ENCODE measurements at regions not wholly inside any gene's neighbourhood (a gene's known extent, or its start where the extent isn't known, plus 50 kb on each side); places are given as distances from the start of the nearest gene placed in this dataset.
"Not testable (repeated sequence)": the region's sequence is repeated elsewhere in the genome, so short reads cannot be mapped to it uniquely, and the experiment has no call there.

DNA sequence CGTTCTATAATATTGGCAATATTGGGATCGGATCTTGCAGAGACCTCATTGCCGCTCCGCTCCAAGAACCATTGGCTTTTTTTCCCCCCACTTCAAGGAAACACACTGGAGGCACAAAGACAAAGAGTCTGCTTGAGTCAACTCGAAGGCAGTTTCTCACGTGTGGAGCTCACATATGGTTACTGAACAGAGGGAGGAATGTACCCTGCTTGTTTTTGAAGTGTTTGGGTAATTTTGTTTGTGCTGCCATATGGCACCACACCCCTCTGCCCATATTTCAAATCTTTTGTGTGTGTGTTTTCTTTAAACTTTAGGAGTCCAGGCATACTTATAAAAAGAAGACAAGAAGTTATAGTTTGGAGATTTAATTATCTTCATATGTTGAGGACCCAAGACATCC is 595.9 kb downstream of the DTWD2 start:
- no peak for DNase-seq
- H3K79me2 ChIP-seq (ENCODE audit: low read length), result no peaks in the 10 kb centered on the region
- no peaks in the 10 kb centered on the region; the same call in 1 of the 2 replicates for H4K20me1 ChIP-seq (ENCODE audit: insufficient read depth, low read length)
- no peaks in the 10 kb centered on the region for H3K9me2 ChIP-seq (replicated peaks; ENCODE audit: insufficient read depth, low read length)
- no peaks in the 10 kb centered on the region for H3K27me3 ChIP-seq (replicated peaks; ENCODE audit: insufficient read depth, low read length)
- no peaks in the 10 kb centered on the region for H3F3A ChIP-seq (ENCODE audit: insufficient read depth, low read length)
- H3K9me3 ChIP-seq (replicated peaks; ENCODE audit: insufficient read depth, low read length), result no peaks in the 10 kb centered on the region
- no peak overlapping the region for H3K9ac ChIP-seq (ENCODE audit: low read length)
- no peaks in the 10 kb centered on the region for H3K4me1 ChIP-seq (ENCODE audit: low read length)
- TF ChIP-seq EZH2 (optimal IDR thresholded peaks at IDR 0.05; ENCODE audit: low read depth, low read length) (no peak), EZH2phosphoT487 (IDR thresholded peaks at IDR 0.05; ENCODE audit: low read length) (no peak)
- TF ChIP-seq, protein P1, sequence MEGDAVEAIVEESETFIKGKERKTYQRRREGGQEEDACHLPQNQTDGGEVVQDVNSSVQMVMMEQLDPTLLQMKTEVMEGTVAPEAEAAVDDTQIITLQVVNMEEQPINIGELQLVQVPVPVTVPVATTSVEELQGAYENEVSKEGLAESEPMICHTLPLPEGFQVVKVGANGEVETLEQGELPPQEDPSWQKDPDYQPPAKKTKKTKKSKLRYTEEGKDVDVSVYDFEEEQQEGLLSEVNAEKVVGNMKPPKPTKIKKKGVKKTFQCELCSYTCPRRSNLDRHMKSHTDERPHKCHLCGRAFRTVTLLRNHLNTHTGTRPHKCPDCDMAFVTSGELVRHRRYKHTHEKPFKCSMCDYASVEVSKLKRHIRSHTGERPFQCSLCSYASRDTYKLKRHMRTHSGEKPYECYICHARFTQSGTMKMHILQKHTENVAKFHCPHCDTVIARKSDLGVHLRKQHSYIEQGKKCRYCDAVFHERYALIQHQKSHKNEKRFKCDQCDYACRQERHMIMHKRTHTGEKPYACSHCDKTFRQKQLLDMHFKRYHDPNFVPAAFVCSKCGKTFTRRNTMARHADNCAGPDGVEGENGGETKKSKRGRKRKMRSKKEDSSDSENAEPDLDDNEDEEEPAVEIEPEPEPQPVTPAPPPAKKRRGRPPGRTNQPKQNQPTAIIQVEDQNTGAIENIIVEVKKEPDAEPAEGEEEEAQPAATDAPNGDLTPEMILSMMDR (IDR thresholded peaks at IDR 0.05; ENCODE audit: low read length), result no peak
- no peak overlapping the region for H2AFZ ChIP-seq (ENCODE audit: low read length)
- H3K4me3 ChIP-seq (ENCODE audit: low read length), result no peak overlapping the region
- no peak overlapping the region for H3K27ac ChIP-seq (ENCODE audit: low read length)
- H3K36me3 ChIP-seq (replicated peaks; ENCODE audit: insufficient read depth, low read length), result no peaks in the 10 kb centered on the region
- H3K4me2 ChIP-seq (ENCODE audit: low read depth, low read length), result no peak overlapping the region

DNA sequence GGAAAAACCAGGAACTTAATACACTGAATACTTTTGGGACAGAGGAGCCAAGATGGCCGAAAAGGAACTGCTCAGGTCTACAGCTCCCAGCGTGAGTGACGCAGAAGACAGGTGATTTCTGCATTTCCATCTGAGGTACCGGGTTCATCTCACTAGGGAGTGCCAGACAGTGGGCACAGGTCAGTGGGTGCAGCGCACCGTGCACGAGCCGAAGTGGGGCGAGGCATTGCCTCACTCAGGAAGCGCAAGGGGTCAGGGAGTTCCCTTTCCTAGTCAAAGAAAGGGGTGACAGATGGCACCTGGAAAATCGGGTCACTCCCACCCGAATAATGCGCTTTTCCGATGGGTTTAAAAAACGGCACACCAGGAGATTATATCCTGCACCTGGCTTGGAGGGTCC is 605.4 kb downstream of the DTWD2 start:
- not testable (repeated sequence) for H3K36me3 ChIP-seq (replicated peaks; ENCODE audit: insufficient read depth, low read length); H3F3A ChIP-seq (ENCODE audit: insufficient read depth, low read length); DNase-seq; H4K20me1 ChIP-seq (ENCODE audit: insufficient read depth, low read length); H3K4me1 ChIP-seq (ENCODE audit: low read length); H3K9me3 ChIP-seq (replicated peaks; ENCODE audit: insufficient read depth, low read length); H3K27me3 ChIP-seq (replicated peaks; ENCODE audit: insufficient read depth, low read length); H3K9ac ChIP-seq (ENCODE audit: low read length); H2AFZ ChIP-seq (ENCODE audit: low read length); H3K79me2 ChIP-seq (ENCODE audit: low read length); H3K4me2 ChIP-seq (ENCODE audit: low read depth, low read length); H3K9me2 ChIP-seq (replicated peaks; ENCODE audit: insufficient read depth, low read length); H3K27ac ChIP-seq (ENCODE audit: low read length); H3K4me3 ChIP-seq (ENCODE audit: low read length)

DNA sequence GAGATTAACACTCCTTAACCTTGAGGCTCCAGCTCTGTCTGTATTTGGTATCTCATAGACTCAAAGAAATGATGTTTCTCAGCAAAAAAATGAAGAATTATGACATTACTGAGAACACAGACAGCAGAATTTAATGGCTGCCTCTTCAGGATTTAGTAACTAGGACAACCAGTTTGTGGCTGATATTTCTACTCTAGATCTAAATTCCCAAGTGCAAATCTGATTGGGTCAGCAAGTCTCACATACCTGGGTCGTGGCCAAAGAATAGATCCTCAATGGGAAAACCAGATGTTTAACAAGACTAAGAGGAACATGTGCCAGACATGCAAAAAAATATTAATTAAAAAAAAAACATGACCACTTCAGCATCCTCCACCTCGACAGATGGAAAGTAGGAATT is 608.9 kb downstream of the DTWD2 start:
- TF ChIP-seq, protein P1 (IDR thresholded peaks at IDR 0.05; ENCODE audit: low read length), result no peak
- TF ChIP-seq EZH2 (optimal IDR thresholded peaks at IDR 0.05; ENCODE audit: low read depth, low read length) (no peak), EZH2phosphoT487 (IDR thresholded peaks at IDR 0.05; ENCODE audit: low read length) (no peak)
- H3K9me2 ChIP-seq (replicated peaks; ENCODE audit: insufficient read depth, low read length), result no peaks in the 10 kb centered on the region
- no peaks in the 10 kb centered on the region for H3K79me2 ChIP-seq (ENCODE audit: low read length)
- H3K36me3 ChIP-seq (replicated peaks; ENCODE audit: insufficient read depth, low read length), result no peaks in the 10 kb centered on the region
- H3K4me2 ChIP-seq (ENCODE audit: low read depth, low read length), result no peak overlapping the region
- no peak overlapping the region for H3K4me3 ChIP-seq (ENCODE audit: low read length)
- no peaks in the 10 kb centered on the region for H4K20me1 ChIP-seq (ENCODE audit: insufficient read depth, low read length)
- H3K27ac ChIP-seq (ENCODE audit: low read length), result no peak overlapping the region
- no peak overlapping the region for H3K9ac ChIP-seq (ENCODE audit: low read length)
- no peaks in the 10 kb centered on the region for H3F3A ChIP-seq (ENCODE audit: insufficient read depth, low read length)
- no peak overlapping the region for H2AFZ ChIP-seq (ENCODE audit: low read length)
- H3K27me3 ChIP-seq (replicated peaks; ENCODE audit: insufficient read depth, low read length), result no peaks in the 10 kb centered on the region
- no peaks in the 10 kb centered on the region for H3K9me3 ChIP-seq (replicated peaks; ENCODE audit: insufficient read depth, low read length)
- no peaks in the 10 kb centered on the region for H3K4me1 ChIP-seq (ENCODE audit: low read length)
- no peak for DNase-seq

DNA sequence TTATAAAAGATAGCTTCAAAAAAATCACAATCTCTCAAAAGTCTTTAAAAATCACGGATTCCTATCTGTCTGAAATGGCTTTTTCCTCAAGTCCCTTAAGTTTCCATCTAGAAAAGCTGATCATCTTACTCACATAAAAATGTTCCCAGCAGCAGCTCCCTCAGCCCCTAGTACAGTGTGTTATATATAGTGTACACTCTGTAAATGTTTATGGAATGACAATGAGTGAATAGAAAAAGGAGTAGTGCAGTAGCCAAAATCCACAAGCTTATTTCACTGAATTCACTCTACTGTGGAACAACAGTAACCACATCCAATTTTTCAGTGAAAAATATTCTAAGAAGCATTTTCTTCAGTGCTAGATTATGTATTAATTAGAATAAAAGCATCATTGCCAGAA is 609.4 kb downstream of the DTWD2 start:
- no peak overlapping the region for H2AFZ ChIP-seq (ENCODE audit: low read length)
- no peak overlapping the region for H3K4me2 ChIP-seq (ENCODE audit: low read depth, low read length)
- no peak overlapping the region for H3K27ac ChIP-seq (ENCODE audit: low read length)
- TF ChIP-seq EZH2 (optimal IDR thresholded peaks at IDR 0.05; ENCODE audit: low read depth, low read length) (no peak), EZH2phosphoT487 (IDR thresholded peaks at IDR 0.05; ENCODE audit: low read length) (no peak)
- TF ChIP-seq, protein P1 (IDR thresholded peaks at IDR 0.05; ENCODE audit: low read length), result no peak
- no peaks in the 10 kb centered on the region for H3K79me2 ChIP-seq (ENCODE audit: low read length)
- no peaks in the 10 kb centered on the region for H3K27me3 ChIP-seq (replicated peaks; ENCODE audit: insufficient read depth, low read length)
- H3K9me2 ChIP-seq (replicated peaks; ENCODE audit: insufficient read depth, low read length), result no peaks in the 10 kb centered on the region
- no peaks in the 10 kb centered on the region for H3K4me1 ChIP-seq (ENCODE audit: low read length)
- no peaks in the 10 kb centered on the region for H3K36me3 ChIP-seq (replicated peaks; ENCODE audit: insufficient read depth, low read length)
- no peaks in the 10 kb centered on the region for H3F3A ChIP-seq (ENCODE audit: insufficient read depth, low read length)
- no peaks in the 10 kb centered on the region for H4K20me1 ChIP-seq (ENCODE audit: insufficient read depth, low read length)
- DNase-seq, result no peak
- no peak overlapping the region for H3K9ac ChIP-seq (ENCODE audit: low read length)
- no peak overlapping the region for H3K4me3 ChIP-seq (ENCODE audit: low read length)
- H3K9me3 ChIP-seq (replicated peaks; ENCODE audit: insufficient read depth, low read length), result no peaks in the 10 kb centered on the region
